ENCODE measurements at regions not wholly inside any gene's neighbourhood (a gene's known extent, or its start where the extent isn't known, plus 50 kb on each side); places are given as distances from the start of the nearest gene placed in this dataset.

DNA sequence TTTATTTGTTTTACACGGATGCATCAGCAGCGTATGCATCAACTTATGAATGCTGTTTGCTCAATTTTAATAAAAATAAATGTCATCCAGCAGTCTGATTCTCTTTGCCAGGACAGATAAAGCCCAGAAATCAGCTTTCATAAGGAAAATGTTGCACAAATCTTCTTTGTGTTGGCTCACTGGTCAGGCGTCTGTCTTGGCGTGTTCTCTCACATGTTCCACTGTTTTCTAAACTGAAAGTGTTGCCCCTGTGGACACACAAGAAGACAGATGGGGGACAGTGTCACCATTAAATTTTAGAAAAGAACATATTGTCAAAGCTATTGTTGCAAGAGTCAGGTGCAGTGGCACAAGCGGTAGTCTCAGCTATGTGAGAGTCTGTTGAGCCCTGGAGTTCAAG, 316.2 kb downstream of the CENPC start:
- DNase-seq (ENCODE audit: low spot score): no peak

DNA sequence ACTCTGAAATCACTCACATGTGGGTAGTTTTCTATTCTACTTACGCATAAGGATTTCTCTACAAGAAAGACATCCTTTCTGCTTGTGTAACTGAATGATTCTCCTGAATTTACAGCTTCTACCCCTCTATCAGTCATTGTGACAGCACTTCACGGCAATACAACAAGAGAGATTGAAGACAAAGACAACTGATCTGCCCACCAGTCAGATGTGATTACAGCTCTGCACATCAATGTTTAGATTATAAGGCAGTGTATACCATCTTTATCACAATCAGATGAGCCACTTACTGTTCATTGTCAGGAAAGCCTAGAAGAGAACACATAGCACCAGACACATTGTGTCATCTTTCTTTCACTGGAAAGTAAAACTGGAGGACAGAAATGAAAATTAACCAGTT, 324.4 kb downstream of the CENPC start:
- no peak for DNase-seq (ENCODE audit: low spot score)

DNA sequence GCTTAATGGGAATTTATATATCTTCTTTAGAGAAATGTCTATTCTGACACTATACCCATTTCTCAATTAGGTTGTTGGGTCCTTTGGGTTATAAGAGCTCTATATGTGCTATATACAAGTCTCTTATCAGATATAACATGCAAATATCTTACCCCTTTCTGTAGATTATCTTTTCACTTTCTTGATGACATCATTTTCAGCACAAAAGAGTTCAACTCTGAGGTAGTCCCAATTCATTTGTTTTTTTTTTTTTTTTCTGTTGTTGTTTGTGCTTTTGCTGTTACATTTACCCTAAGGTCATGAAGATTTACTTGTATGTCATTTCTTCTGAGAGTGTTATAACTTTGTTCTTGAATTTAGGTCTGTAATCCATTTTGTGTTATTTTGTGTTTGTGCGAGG, 326.4 kb downstream of the CENPC start:
- DNase-seq (ENCODE audit: low spot score): no peak

DNA sequence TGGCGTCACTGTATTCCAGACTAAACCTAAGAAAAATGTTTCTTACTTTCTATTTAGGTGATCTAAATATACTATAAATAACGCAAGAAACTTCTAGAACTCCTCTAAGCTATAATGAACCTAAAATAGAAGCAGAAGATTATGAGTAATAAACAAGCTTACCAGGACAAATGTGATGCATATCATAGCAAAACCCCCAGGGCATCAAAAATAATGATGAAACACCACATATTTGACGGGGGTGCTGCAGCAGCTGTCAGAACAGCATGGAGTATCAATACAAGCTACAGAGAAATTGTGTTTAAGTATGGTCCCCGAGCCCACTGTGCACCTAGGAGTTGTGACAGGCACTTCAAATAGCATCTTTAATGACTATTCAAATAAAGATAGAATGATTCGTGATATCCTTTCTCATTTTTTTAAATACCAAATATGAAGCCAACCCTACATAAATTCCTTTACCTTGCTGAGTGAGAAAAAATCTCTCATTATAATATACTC, 337.3 kb downstream of the CENPC start:
- no peak for DNase-seq (ENCODE audit: low spot score)

DNA sequence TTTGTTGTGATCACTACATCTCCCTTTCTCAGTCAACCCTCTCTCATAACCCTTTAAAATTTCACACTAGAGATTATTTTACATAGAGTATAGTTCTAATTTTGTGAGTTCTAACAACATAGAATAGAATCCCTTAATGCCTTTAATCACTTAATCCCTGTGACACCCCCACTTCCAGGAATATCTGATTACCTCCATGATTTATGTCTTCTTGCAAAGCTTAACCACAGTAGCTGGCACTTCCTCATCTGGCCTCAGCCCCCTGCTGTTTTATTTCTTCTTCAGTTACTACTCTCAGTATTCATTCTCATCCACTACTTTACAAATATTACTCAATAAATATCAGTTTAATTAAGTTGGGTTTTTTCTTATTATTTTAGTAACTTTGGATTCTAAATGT, 340.9 kb downstream of the CENPC start:
- no peak for DNase-seq (ENCODE audit: low spot score)

DNA sequence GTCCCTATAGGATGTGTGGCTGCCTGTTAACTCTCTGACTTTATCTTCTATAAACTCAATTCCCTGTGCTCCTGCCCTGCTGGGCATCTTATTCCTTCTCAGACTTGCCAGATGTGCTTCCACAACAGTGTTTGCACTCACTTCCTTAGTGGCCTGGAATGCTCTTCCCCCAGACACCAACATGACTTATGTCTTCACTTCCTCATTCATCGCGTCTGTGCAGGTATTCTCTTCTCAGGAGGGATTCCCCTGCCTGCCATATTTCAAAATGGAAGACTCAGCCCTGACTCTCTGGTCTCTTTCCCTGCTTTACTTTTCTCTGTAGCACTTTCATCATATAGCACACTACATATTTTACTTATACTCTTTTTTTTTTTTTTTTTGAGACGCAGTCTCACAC, 344.0 kb downstream of the CENPC start:
- no peak for DNase-seq (ENCODE audit: low spot score)

- no peak for DNase-seq (ENCODE audit: low spot score)
Observed at GRCh38 chr4:67198727-67199126, 346.6 kb downstream of the CENPC start.

GRCh38 chr4:67167849-67168248, 377.5 kb downstream of the CENPC start:
- no peak for DNase-seq (ENCODE audit: low spot score)

GRCh38 chr4:67162690-67163089, 382.6 kb downstream of the CENPC start:
- DNase-seq (ENCODE audit: low spot score): no peak

- no peak for DNase-seq (ENCODE audit: low spot score)
Observed at GRCh38 chr4:67161311-67161710, 384.0 kb downstream of the CENPC start.

DNA sequence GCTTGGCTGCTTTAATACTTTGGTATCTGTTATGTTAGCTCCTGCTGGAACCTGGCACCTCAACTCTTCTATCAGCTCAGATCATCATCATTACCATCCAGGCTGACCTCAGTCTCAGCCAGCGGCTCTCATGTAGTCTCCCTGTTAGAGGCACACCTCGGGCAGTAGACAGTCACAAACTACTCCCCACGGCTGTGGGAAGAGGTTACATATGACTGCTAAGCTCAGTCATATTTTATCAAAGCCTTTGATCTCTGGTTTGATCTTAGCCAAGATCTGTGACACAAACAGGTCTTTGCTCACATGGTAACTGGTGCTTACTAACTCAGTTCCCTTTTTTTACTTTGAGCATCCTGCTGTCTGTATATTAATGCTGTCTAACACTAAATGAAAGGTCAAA, 384.9 kb downstream of the CENPC start:
- DNase-seq (ENCODE audit: low spot score): no peak

DNA sequence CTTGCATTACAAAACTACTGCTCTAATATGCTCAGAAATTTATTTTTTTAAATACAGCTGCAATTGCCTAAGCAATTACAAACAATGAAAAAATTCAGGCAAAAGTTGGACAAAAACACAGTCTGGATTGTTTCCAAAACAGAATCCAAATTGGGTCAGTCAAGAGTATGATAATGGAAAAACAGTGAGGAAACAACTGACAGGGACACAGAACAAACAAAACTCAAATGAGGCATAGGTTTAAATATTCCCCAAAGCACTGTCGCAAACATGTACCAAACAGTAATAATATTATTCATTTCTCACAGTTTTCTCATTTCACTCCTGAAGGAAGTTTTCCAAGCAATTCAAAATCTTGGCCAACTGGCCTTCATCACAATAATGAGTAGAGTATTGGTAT, 386.6 kb downstream of the CENPC start:
- no peak for DNase-seq (ENCODE audit: low spot score)

- DNase-seq (ENCODE audit: low spot score): no peak
Observed at GRCh38 chr4:67152976-67153375, 392.3 kb downstream of the CENPC start.

- no peak for DNase-seq (ENCODE audit: low spot score)
Observed at GRCh38 chr4:67151376-67152343, 393.6 kb downstream of the CENPC start.

DNA sequence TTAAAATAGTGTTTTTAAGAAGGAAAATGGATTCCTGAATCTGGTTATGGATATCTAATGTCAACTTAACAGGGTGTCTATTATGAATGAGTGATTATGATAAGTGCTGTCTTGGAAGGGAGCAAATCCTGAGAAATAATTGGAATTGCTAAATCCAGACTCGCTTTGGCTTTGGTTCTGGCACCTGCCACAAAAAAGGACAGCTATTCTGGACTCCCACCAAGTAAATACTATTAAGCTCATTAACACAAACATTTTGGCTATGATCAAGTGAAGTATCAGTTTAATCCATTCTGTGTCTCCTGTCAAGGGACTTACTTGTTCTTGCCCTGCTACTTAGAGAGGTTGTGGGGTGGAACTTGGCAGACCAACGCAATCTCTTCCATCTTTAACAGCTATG, 403.7 kb downstream of the CENPC start:
- no peak for DNase-seq (ENCODE audit: low spot score)

GRCh38 chr4:67134616-67135015, 410.7 kb downstream of the CENPC start:
- DNase-seq (ENCODE audit: low spot score): no peak

GRCh38 chr4:67133162-67133561, 412.1 kb downstream of the CENPC start:
- no peak for DNase-seq (ENCODE audit: low spot score)

DNA sequence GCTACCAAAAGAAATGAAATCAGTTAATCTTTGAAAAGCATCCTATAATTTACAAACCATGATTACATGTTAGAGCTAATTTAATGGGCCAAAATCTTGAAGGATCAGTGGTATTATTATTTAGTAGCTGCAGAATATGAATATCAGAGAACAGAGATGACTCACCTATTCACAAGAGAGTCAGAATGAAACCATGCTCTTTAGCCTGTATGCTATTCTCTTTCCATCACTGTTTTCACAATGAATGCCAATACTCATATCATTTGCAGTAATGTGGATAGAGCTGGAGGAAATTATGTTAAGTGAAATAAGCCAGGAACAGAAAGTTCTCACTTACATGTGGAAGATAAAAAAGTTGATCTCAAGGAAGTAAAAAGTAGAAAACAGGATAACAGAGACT, 414.1 kb downstream of the CENPC start:
- DNase-seq (ENCODE audit: low spot score): no peak

- no peak for DNase-seq (ENCODE audit: low spot score)
Observed at GRCh38 chr4:67130411-67130810, 414.9 kb downstream of the CENPC start.

DNA sequence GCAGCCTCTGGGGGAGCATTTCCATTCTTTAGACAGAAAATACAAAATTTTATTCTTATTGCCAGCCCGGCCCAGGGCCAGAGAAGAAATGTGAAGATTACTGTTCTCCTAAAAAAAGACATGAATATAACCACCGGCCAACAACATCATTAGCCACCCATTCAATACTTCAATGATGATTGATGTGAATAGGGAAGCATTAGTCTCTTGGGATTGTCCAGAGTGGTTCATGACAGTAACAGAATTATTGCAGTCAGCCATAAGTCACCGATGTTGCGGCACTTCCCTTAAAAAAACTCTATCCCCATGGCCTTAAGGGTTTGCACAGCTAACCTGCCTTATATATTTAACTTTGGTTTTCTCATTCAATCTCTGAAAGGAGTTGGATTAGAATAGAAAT, 418.7 kb downstream of the CENPC start:
- DNase-seq (ENCODE audit: low spot score): no peak

DNA sequence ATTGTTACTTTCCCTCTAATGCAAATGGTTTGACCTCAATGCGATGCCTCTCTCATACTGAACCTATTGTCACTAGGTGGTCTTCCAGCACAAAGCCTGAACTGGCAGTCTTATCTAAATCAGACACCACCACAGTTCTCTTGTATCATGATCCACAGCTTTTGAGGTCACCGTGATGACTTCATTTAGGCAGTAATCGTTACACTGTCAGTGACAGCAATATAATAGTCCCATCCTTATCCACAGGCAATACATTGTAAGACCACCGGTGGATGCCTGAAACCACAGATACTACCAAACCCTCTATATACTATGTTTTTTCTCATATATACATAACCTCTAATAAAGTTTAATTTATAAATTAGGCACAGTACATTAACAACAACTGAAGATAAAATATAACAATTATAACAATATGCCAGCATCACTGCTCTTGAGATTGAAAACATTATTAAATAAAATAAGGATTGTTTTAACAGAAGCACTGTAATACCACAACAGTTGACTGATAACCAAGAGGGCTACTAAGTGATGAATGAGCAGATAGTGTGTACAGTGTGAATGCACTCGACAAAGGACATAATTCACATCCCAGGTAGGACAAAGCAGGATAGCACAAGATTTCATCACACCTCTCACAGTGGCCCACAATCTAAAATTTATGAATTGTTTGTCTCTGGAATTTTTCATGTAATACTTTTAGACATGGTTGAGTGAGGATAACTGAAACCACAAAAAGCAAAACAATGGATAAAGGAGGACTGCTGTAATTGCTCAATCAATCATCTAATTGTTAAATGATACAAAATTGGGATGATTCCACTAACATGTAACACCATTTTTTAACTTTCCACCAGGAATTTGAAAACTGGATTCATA, 419.4 kb downstream of the CENPC start:
- no peak for DNase-seq (ENCODE audit: low spot score)

DNA sequence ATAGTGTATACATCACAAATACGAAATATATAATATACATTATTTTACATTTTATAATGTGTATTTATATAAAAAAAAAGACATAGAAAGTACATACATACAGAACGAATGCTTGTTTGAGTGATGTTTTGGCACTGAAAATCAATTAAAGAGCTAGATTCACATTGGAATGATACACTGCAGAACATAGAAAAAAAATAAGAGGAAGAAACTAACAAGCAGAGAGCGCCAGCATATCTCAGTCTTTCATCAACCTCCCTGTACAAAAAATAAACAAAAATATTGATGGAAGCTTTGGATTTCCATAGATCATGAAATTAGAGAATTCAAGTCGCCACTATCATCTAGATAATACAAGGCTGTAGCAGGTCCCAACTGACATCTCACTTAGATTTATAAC, 420.6 kb downstream of the CENPC start:
- no peak for DNase-seq (ENCODE audit: low spot score)

GRCh38 chr4:67122029-67122428, 423.3 kb downstream of the CENPC start:
- DNase-seq (ENCODE audit: low spot score): no peak

Measured in CD4-positive, alpha-beta T cell treated with Interleukin-2 at 100 ng/mL for 4 hours (primary cell).